ENCODE measurements at regions not wholly inside any gene's neighbourhood (a gene's known extent, or its start where the extent isn't known, plus 50 kb on each side); places are given as distances from the start of the nearest gene placed in this dataset.

GRCh38 chr2:208978946-208979345 is 444.9 kb upstream of the MAP2 start:
- no TSS peak for BruUV-seq (replicated peaks)
- CTCF ChIA-PET (ENCODE audit: unreplicated experiment): no interaction called here
- Histone ChIP-seq H3K9me2 (ENCODE audit: insufficient read depth, low read length) (no peaks in the 10 kb centered on the region), H3K79me2 (ENCODE audit: insufficient read depth, low read depth, low read length) (no peaks in the 10 kb centered on the region), H4K20me1 (ENCODE audit: insufficient read depth, low read length) (no peaks in the 10 kb centered on the region), H2AFZ (ENCODE audit: low read length) (no peak overlapping the region), H3K36me3 (ENCODE audit: insufficient read depth, low read length) (no peaks in the 10 kb centered on the region), H3K9me3 (ENCODE audit: low read length) (no peaks in the 10 kb centered on the region), H3K4me3 (ENCODE audit: low read depth, low read length, poor library complexity, severe bottlenecking) (no peak overlapping the region), H3K27ac (ENCODE audit: low read depth, low read length, poor library complexity, severe bottlenecking) (no peak overlapping the region), H3K4me2 (ENCODE audit: low read length) (no peak overlapping the region), H3K4me1 (ENCODE audit: insufficient read depth, low read length, poor library complexity, severe bottlenecking) (no peaks in the 10 kb centered on the region)
- no peak for DNase-seq (ENCODE audit: low spot score)
- TF ChIP-seq, protein P1, sequence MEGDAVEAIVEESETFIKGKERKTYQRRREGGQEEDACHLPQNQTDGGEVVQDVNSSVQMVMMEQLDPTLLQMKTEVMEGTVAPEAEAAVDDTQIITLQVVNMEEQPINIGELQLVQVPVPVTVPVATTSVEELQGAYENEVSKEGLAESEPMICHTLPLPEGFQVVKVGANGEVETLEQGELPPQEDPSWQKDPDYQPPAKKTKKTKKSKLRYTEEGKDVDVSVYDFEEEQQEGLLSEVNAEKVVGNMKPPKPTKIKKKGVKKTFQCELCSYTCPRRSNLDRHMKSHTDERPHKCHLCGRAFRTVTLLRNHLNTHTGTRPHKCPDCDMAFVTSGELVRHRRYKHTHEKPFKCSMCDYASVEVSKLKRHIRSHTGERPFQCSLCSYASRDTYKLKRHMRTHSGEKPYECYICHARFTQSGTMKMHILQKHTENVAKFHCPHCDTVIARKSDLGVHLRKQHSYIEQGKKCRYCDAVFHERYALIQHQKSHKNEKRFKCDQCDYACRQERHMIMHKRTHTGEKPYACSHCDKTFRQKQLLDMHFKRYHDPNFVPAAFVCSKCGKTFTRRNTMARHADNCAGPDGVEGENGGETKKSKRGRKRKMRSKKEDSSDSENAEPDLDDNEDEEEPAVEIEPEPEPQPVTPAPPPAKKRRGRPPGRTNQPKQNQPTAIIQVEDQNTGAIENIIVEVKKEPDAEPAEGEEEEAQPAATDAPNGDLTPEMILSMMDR (conservative IDR thresholded peaks at IDR 0.05; ENCODE audit: low read length): no peak
- TF ChIP-seq EZH2phosphoT487 (IDR thresholded peaks at IDR 0.05; ENCODE audit: borderline replicate concordance, low read depth, low read length): no peak
- POLR2A ChIA-PET: no interaction called here
- intact Hi-C loops (cut with micrococcal nuclease; ENCODE audit: unreplicated experiment): no loop called here

DNA sequence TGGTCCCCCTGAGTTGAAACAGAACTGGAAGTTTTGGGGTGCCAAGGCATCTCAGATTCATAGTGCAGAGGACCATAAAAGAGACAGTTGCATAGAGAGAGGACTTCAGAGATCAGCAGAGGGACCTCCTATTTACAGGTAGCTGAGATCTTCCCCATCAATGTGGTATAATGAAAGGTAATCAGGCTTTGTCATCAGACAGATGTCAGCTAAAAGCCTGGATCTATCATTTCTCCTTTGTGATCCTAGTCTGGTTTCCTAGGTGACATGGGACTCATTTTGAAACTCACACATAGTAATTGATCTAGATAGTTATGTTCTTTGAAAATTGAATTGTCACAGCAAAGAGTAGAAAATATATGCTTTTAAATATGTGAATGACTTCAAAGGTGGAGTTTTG is 443.5 kb upstream of the MAP2 start:
- TF ChIP-seq, protein P1 (conservative IDR thresholded peaks at IDR 0.05; ENCODE audit: low read length): no peak
- TF ChIP-seq EZH2phosphoT487 (IDR thresholded peaks at IDR 0.05; ENCODE audit: borderline replicate concordance, low read depth, low read length): no peak
- no peak overlapping the region for H2AFZ ChIP-seq (ENCODE audit: low read length)

GRCh38 chr2:208982831-208983230 is 441.0 kb upstream of the MAP2 start:
- H3K4me3 ChIP-seq (ENCODE audit: low read depth, low read length, poor library complexity, severe bottlenecking): no peak overlapping the region
- intact Hi-C loops (cut with micrococcal nuclease; ENCODE audit: unreplicated experiment): no loop called here
- no peak for DNase-seq (ENCODE audit: low spot score)
- TF ChIP-seq EZH2phosphoT487 (IDR thresholded peaks at IDR 0.05; ENCODE audit: borderline replicate concordance, low read depth, low read length): no peak
- TF ChIP-seq, protein P1 (conservative IDR thresholded peaks at IDR 0.05; ENCODE audit: low read length): no peak
- no TSS peak for BruUV-seq (replicated peaks)
- no peaks in the 10 kb centered on the region for H3K9me2 ChIP-seq (ENCODE audit: insufficient read depth, low read length)
- CTCF ChIA-PET (ENCODE audit: unreplicated experiment): no interaction called here
- no peak overlapping the region for H3K4me2 ChIP-seq (ENCODE audit: low read length)
- no peaks in the 10 kb centered on the region for H3K79me2 ChIP-seq (ENCODE audit: insufficient read depth, low read depth, low read length)
- H3K27ac ChIP-seq (ENCODE audit: low read depth, low read length, poor library complexity, severe bottlenecking): no peak overlapping the region
- H3K4me1 ChIP-seq (ENCODE audit: insufficient read depth, low read length, poor library complexity, severe bottlenecking): no peaks in the 10 kb centered on the region
- H4K20me1 ChIP-seq (ENCODE audit: insufficient read depth, low read length): no peaks in the 10 kb centered on the region
- H3K36me3 ChIP-seq (ENCODE audit: insufficient read depth, low read length): no peaks in the 10 kb centered on the region
- H2AFZ ChIP-seq (ENCODE audit: low read length): no peak overlapping the region
- POLR2A ChIA-PET: no interaction called here
- H3K9me3 ChIP-seq (ENCODE audit: low read length): no peaks in the 10 kb centered on the region

More for the DNA sequence above, 443.5 kb upstream of the MAP2 start:
- Histone ChIP-seq H3K9me3 (ENCODE audit: low read length) (no peaks in the 10 kb centered on the region), H3K4me1 (ENCODE audit: insufficient read depth, low read length, poor library complexity, severe bottlenecking) (no peaks in the 10 kb centered on the region), H3K4me2 (ENCODE audit: low read length) (no peak overlapping the region), H4K20me1 (ENCODE audit: insufficient read depth, low read length) (no peaks in the 10 kb centered on the region), H3K4me3 (ENCODE audit: low read depth, low read length, poor library complexity, severe bottlenecking) (no peak overlapping the region), H3K27ac (ENCODE audit: low read depth, low read length, poor library complexity, severe bottlenecking) (no peak overlapping the region), H3K9me2 (ENCODE audit: insufficient read depth, low read length) (no peaks in the 10 kb centered on the region), H3K79me2 (ENCODE audit: insufficient read depth, low read depth, low read length) (no peaks in the 10 kb centered on the region), H3K36me3 (ENCODE audit: insufficient read depth, low read length) (no peaks in the 10 kb centered on the region)
- no TSS peak for BruUV-seq (replicated peaks)
- POLR2A ChIA-PET: no interaction called here
- DNase-seq (ENCODE audit: low spot score): no peak
- CTCF ChIA-PET (ENCODE audit: unreplicated experiment): no interaction called here
- intact Hi-C loops (cut with micrococcal nuclease; ENCODE audit: unreplicated experiment): no loop called here
